ENCODE measurements at regions not wholly inside any gene's neighbourhood (a gene's known extent, or its start where the extent isn't known, plus 50 kb on each side); places are given as distances from the start of the nearest gene placed in this dataset.

DNA sequence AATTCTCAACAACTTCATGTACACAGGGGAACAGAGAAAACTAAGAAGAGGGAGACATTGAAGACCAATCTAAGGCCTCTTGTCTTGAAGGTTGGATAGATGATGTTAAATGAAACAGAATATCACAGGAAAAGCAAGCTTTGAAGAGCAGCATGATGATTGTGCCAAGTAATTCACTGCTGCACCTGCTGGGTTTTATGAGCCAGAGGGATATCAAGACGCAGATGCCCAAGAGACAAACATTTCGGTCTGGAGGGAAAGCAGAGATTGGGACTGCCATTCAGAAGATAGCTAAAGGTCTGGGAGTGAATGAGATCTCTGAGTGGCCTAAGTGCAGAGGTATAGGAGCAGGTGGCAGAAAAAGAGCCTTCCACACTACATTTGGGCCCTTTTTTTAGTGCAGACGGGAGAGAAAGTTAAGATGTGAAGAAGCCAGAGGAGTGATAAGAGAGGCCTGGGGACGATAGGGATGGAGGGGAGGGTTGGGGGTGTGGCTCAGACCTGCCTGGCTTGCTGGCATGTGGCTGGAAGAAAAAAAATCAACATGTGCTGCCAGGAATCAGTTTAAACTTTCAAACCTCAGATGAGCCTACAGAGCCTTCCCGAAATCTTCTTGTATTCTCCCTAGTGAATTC is 200.6 kb downstream of the AEBP2 start:
- H3K4me1 Mint-ChIP-seq (ENCODE audit: low read depth) = no peaks in the 10 kb centered on the region
- CTCF ChIA-PET = no interaction called here
- no peak for DNase-seq
- no peaks in the 10 kb centered on the region for H3K4me1 ChIP-seq (ENCODE audit: insufficient read depth, low read length)
- H3K27ac ChIP-seq (ENCODE audit: low read depth in 1 of 2, low read length in 2 of 2) = no peak overlapping the region
- intact Hi-C loops (cut with DNase I, micrococcal nuclease) = no loop called here
- H3K9me3 Mint-ChIP-seq = no peaks in the 10 kb centered on the region
- TF ChIP-seq, protein P1, sequence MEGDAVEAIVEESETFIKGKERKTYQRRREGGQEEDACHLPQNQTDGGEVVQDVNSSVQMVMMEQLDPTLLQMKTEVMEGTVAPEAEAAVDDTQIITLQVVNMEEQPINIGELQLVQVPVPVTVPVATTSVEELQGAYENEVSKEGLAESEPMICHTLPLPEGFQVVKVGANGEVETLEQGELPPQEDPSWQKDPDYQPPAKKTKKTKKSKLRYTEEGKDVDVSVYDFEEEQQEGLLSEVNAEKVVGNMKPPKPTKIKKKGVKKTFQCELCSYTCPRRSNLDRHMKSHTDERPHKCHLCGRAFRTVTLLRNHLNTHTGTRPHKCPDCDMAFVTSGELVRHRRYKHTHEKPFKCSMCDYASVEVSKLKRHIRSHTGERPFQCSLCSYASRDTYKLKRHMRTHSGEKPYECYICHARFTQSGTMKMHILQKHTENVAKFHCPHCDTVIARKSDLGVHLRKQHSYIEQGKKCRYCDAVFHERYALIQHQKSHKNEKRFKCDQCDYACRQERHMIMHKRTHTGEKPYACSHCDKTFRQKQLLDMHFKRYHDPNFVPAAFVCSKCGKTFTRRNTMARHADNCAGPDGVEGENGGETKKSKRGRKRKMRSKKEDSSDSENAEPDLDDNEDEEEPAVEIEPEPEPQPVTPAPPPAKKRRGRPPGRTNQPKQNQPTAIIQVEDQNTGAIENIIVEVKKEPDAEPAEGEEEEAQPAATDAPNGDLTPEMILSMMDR (IDR thresholded peaks at IDR 0.05) = no peak
- H3K4me3 ChIP-seq (ENCODE audit: low read length) = no peak overlapping the region
- H3K4me3 Mint-ChIP-seq = no peak overlapping the region
- H3K36me3 Mint-ChIP-seq (ENCODE audit: low read depth) = no peaks in the 10 kb centered on the region
- H3K27ac Mint-ChIP-seq = no peak overlapping the region
- H3K9me3 ChIP-seq (ENCODE audit: control insufficient read depth in 1 of 2, insufficient read depth in 1 of 2, low read length in 2 of 2) = no peaks in the 10 kb centered on the region
- ATAC-seq (ENCODE audit: poor library complexity) = no peak
- H3K27me3 ChIP-seq (ENCODE audit: control insufficient read depth in 1 of 2, insufficient read depth in 2 of 2, low read length in 2 of 2) = no peaks in the 10 kb centered on the region
- POLR2A ChIA-PET = no interaction called here
- no peaks in the 10 kb centered on the region for H3K36me3 ChIP-seq (ENCODE audit: insufficient read depth, low read length)
- H3K27me3 Mint-ChIP-seq = no peaks in the 10 kb centered on the region

DNA sequence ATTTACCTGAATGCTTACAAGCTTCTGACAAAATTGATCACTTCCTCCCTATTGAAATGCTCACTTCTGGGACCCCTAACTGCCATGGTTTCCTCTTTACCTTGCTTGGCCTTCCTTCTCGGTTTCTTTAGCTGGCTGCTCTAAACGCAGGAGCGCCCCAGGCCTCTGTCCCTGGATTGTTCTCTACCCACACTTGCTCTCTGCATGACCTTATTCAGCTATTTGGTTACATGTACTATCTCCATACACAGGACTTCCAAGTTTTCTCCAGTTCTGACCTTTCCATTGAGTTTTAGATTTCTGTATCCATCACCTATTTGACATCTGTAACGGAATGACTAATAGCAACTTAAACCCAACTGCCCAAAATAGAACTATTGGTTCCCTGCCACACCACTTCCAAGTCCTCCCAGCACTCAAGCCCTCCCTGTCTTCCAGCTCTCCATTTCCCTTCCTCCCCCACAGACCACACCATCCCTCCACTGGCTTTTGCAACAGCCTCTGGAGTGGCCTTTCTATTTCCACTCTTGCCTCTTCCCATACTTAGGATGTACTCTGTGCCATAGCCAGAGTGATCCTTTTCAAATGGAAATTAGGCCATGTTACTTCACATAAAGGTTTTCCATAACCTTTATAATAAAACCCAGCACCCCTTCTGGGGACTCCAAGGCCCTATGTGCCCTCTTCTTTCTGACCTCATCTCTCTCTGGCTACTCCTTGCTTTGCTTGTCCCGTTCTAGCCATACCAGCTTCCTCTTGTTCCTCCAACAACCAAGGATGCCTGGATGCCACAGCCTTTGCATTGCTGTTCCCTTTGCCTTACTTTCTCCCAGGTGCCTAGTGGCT is 202.2 kb downstream of the AEBP2 start:
- intact Hi-C loops (cut with DNase I, micrococcal nuclease) = no loop called here
- POLR2A ChIA-PET = no interaction called here

DNA sequence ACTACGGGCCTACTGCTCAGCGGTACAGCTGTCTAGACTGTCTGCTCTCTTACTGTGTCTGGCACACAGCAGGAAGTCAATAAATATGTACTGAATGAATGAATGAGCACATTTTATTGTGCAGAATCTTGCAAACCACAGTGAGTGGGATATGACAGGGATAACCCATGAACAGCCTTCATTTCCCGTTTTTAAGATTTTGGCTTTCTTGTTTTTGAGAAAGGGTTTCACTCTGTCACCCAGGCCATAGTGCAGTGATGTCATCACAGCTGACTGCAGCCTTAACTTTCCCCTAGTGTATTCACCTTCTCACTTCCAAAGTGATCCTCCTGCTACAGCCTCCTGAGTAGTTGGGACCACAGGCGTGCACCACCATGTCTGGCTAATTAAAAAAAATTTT is 203.1 kb downstream of the AEBP2 start:
- no peak overlapping the region for H3K4me3 Mint-ChIP-seq
- no peaks in the 10 kb centered on the region for H3K9me3 Mint-ChIP-seq
- ATAC-seq (ENCODE audit: poor library complexity) (no peak), DNase-seq (no peak)
- Histone ChIP-seq H3K9me3 (ENCODE audit: control insufficient read depth in 1 of 2, insufficient read depth in 1 of 2, low read length in 2 of 2) (no peaks in the 10 kb centered on the region), H3K4me1 (ENCODE audit: insufficient read depth, low read length) (no peaks in the 10 kb centered on the region), H3K27ac (ENCODE audit: low read depth in 1 of 2, low read length in 2 of 2) (no peak overlapping the region), H3K4me3 (ENCODE audit: low read length) (no peak overlapping the region), H3K27me3 (ENCODE audit: control insufficient read depth in 1 of 2, insufficient read depth in 2 of 2, low read length in 2 of 2) (no peaks in the 10 kb centered on the region), H3K36me3 (ENCODE audit: insufficient read depth, low read length) (no peaks in the 10 kb centered on the region)
- ChIA-PET CTCF (no interaction called here), POLR2A (interaction anchor here (1.2 kb wide), 1 partner anchor 119 kb away, joined by 3 read pairs; no protein-coding TSS in a partner anchor)
- H3K4me1 Mint-ChIP-seq (ENCODE audit: low read depth) = no peaks in the 10 kb centered on the region
- intact Hi-C loops (cut with DNase I, micrococcal nuclease) = no loop called here
- no peaks in the 10 kb centered on the region for H3K36me3 Mint-ChIP-seq (ENCODE audit: low read depth)
- H3K27ac Mint-ChIP-seq = no peak overlapping the region
- no peaks in the 10 kb centered on the region for H3K27me3 Mint-ChIP-seq
- TF ChIP-seq, protein P1 (IDR thresholded peaks at IDR 0.05) = no peak

More for the DNA sequence above, 202.2 kb downstream of the AEBP2 start:
- Histone ChIP-seq H3K27me3 (ENCODE audit: control insufficient read depth in 1 of 2, insufficient read depth in 2 of 2, low read length in 2 of 2) (no peaks in the 10 kb centered on the region), H3K4me1 (ENCODE audit: insufficient read depth, low read length) (no peaks in the 10 kb centered on the region), H3K4me3 (ENCODE audit: low read length) (no peak overlapping the region), H3K27ac (ENCODE audit: low read depth in 1 of 2, low read length in 2 of 2) (no peak overlapping the region), H3K9me3 (ENCODE audit: control insufficient read depth in 1 of 2, insufficient read depth in 1 of 2, low read length in 2 of 2) (no peaks in the 10 kb centered on the region), H3K36me3 (ENCODE audit: insufficient read depth, low read length) (no peaks in the 10 kb centered on the region)
- Mint-ChIP-seq H3K27me3 (no peaks in the 10 kb centered on the region), H3K9me3 (no peaks in the 10 kb centered on the region), H3K4me3 (no peak overlapping the region), H3K36me3 (ENCODE audit: low read depth) (no peaks in the 10 kb centered on the region), H3K27ac (no peak overlapping the region), H3K4me1 (ENCODE audit: low read depth) (no peaks in the 10 kb centered on the region)
- CTCF ChIA-PET = no interaction called here
- no peak for DNase-seq
- no peak for ATAC-seq (ENCODE audit: poor library complexity)
- TF ChIP-seq, protein P1 (IDR thresholded peaks at IDR 0.05) = no peak

Data from CD4-positive, alpha-beta T cell (primary cell).